GM19467 (cell line): ENCODE measurements at regions not wholly inside any gene's neighbourhood (a gene's known extent, or its start where the extent isn't known, plus 50 kb on each side); places are given as distances from the start of the nearest gene placed in this dataset.
"Not testable (repeated sequence)": the region's sequence is repeated elsewhere in the genome, so short reads cannot be mapped to it uniquely, and the experiment has no call there.

ENCODE experiments used
- ATAC-seq: cut with Tn5 transposase; IDR thresholded peaks from one replicate; pipeline ENCODE4 v1.9.1; 2021; ENCODE audit warnings: mild to moderate bottlenecking, moderate library complexity; ENCODE audit not compliant: unreplicated experiment

DNA sequence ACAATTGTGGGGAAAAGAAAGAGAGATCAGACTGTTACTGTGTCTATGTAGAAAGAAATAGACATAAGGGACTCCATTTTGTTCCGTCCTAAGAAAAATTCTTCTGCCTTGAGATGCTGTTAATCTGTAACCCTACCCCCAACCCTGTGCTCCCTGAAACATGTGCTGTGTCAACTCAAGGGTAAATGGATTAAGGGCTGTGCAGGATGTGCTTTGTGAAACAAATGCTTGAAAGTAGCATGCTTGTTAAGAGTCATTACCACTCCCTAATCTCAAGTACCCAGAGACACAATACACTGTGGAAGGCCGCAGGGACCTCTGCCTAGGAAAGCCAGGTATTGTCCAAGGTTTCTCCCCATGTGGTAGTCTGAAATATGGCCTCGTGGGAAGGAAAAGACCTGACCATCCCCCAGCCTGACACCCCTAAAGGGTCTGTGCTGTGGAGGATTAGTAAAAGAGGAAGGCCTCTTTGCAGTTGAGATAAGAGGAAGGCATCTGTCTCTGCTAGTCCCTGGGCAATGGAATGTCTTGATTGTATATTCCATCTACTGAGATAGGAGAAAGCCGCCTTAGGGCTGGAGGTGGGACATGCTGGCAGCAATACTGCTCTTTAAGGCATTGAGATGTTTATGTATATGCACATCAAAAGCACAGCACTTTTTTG, 695.9 kb upstream of the ADGRL4 start:
- ATAC-seq: not testable (repeated sequence)

DNA sequence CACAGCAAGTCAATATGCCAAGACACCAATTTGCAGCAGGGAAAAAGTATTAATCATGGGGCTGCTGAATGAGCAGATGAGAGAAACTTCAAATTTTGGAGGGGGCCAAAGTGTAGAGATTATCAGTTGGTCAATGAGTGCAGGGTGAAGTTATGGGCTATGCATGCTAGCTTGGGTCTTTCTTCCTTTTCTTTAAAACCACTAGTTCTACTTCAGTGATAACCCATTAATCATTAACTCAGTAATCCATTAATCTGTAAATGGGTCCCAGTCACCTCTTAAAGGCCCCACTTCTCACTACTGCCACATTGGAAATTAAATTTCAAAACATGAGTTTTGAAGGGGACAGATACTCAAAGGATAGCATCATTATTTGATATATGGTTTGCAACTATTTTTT, 688.6 kb upstream of the ADGRL4 start:
- ATAC-seq: peak; percentile 92

DNA sequence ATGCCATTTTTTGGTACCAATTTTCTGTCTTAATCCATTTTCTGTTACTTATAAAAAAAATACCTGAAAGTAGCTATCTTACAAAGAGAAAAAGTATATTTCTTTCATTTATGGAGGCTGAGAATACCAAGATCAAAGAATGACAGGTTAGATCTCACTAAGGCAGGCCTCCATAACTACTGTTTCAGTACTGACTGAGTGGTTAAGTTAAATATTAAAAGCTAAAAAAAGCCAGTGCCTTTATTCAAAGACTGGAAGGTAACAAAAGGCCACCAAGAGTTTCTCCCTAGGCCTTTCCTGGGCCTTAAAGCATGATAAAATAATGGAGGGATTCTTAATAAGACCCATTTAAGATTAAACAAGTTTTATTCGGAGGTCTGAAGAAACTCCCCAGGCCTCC, 687.7 kb upstream of the ADGRL4 start:
- ATAC-seq: no peak

DNA sequence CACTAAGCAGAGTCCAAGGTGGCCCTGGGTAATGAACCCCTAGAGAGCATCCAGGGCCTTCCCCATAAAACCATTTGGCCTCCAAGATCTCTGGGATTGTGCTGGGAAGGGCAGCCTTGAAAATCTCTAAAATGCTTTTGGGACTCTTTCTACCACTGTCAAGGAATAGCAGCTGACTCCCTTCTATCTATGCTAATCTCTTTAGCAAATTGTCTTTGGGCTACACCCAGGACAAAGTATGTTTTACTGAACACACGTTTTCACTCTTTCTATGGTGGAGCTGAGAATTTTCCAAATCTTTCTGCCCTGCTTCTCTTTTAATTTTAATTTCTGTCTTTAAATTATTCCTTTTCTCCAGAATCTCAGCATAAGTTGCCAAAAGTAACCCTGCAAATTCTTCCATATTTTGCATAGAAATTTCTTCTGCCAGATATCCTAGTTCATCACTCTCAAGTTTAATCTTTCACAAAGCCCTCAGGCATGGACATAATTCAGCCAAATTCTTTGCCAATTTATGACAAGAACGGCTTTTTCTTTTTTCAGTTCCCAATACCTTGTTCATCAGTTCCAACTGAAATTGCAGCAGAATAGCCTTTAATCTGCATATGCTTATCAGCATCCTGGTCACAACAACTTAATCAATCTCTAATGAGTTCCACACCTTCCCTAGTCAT, 687.0 kb upstream of the ADGRL4 start:
- ATAC-seq: no peak

DNA sequence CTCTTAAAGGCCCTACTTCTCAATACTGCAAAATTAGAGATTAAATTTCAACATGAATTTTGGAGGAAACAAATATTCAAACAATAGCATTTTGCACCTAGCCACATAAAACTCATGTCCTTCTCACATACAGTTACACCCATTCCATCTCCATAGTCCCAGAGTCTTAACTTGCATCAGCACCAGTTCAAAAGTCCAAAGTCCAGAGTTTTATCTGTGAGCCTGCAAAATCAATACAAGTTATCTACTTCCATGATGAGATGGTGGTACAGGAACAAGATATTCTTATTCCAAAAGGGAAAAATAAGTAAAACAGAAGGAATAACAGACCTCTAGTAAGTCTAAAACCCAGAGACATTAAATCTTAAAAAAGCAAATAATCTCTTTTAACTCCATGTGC, 686.0 kb upstream of the ADGRL4 start:
- no peak for ATAC-seq

DNA sequence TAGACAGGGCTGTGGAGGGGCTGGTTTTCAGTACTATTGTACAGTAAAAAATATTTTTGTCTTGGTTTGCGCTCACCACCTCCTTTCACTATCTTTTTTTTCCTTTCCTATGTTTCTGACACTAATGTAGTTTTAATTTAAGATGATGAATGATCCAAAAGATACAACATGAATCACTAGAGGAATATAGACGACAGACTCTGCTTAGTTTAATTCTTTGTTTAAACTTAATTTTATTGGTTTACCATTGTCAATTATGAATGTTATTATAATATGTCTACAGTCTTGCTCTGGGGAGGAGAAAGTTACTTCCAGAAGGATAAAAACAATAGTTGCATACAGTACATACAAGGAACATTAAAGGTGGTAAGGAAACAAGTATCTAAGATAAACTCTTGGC, 682.4 kb upstream of the ADGRL4 start:
- ATAC-seq: no peak

DNA sequence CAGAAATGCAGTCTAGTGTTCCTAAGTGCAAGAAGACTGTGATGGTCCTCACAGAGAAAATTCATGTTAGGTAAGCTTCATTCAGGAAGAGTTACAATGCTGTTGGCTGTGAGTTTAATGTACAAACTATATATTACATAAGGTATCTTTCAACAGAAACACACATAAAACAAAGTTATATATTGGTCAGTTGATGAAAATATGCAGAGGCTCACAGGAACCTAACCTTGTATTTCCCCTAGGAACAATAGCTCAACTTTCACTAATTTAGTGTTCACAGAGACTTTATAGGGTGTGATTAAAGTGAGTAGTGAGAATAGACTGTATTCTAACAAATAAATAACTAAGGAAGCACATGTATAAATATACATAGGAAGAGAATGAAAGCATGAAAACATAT, 676.9 kb upstream of the ADGRL4 start:
- ATAC-seq: no peak

DNA sequence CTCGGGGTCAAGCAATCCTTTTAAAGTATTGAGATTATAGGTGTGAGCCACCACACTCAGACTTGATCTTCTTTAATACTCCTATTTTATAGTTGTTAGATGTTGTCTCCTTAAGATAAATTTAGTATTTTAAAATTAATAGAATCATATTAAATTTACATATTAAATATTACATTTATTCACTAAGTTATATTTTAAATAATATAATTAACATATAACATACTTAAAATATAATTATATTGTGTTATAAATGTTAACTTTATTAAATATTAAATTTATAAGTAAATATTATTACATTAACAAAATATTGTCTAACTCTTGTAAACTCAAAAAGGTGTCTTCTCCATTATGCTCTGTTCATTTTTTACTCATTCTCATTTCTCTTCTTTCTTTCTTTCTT, 675.9 kb upstream of the ADGRL4 start:
- ATAC-seq: no peak

DNA sequence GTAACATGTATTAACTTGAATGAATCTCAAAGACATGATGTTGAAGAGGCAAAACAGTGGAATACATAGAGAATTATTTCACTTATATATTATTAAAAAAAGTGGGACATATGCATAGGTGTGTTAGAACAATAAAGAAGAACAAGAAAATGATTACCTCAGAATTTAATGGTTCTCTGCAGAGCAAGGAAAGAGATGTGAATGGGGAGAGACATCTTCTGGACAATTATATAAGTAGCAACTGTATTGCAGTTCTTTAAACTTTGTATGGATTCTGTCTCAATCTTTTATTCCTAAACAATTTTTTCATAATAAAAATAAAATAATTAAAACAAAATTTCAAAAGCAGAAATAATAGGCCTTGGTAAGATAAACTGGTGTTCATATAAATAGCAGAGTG, 674.9 kb upstream of the ADGRL4 start:
- no peak for ATAC-seq

DNA sequence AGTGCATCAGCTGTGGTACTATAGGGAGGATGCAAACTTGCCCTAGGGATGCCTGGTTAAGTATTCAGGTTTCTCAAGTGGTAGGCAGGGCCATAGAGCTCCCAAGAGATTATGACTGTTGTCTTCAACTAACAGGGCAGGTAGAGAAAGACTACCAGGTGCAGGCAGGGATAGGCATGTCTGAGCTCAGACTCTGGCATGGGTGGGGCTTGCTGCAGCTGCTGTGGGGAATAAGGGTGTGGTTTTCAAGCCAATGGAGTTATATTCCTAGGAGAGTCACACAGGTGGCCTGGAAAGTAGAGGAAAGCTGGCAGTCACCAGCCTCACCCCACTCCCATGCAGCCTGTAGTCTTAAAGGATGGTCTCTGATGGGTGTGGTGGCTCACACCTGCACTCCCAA, 673.4 kb upstream of the ADGRL4 start:
- no peak for ATAC-seq

DNA sequence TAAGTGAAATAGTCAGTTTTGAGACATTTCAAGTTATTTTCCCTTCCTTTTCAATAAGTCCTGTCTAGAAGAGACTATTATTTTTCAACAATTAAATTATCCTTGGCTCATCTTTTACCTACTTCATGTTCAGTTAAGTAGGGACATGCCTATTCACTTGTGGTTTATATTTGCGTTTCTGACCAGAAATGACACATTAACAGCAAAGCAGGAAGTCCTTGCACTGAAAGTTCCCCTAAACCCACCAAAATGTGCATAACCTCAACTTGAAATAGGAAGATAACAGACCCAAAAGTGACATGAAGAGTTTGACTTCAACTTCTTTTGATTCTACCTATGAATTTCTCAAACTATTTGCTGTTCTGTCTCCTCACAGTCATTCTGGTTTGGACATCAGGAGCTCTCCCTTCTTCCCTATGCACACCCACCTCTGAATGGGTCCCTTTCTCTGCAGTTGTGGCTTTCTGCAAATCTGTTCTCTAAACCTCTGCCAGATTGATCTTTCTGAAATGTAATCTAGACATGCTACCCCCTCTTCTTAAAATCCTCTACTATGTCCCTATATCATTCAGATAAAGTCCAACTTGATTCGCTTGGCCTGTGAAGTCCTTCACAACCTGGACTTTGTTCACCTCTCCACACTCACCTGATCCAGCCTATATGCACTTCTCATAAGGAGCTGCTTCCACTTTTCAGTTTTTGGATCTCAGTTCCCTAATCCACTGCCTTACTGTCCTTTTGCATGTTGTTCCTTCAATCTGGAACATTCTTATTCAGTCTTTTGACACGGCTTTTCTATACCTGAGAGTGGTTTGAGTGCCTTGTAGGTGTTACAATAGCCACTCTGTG, 661.5 kb upstream of the ADGRL4 start:
- peak; percentile 98 for ATAC-seq

DNA sequence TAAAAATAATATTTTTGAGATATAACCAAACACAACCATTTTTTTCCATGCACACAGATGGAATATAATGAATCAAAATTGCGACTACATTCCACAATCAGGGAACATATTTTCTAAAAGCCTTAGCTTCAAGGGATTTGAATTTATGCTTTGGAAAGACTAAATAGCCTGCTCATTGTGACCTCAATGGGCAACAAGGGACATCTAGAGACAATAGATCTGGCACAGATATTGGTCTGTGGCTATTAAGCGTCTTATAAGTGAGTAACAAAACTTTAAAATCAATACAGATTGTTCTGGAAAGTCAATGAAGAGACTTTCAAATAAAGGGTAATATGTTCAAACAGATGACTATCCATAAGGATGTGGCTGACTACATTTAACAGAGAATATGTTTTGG, 660.6 kb upstream of the ADGRL4 start:
- ATAC-seq: no peak

DNA sequence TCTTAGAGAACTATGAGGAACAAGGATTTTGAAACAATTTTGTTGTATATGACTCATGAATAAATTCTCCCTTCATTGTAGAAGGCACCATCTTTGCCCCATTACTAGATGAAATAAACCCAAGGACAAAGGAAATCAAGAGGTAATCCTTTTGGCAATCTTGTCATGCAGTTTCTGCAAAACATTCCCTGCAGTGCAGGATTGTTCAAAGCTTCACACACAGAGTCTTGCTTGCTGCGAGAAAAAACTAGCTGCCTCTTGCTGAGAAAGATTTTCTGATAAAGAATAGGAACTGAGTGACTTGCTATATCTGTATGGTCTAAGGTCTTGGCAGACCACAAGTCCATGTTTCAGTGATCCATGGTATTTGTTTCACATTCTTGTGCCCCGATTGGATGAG, 657.4 kb upstream of the ADGRL4 start:
- ATAC-seq: no peak

DNA sequence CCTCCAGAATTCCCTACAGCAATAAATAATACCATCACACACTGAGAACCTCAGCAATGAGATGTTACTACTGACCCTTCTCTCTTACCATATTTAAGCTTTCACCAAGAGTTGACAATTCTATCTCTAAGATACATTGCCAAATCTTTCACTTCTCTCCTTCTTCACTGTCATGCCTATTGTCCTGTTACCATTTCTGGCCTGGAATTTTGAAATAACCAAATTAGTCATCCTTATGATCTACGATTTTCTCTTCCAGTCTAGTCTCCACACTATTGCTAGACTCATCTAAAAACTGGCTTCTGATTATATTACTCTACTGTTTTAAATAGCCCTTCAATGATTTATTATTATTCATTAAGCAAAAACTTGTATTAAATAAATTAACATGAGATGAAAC, 656.1 kb upstream of the ADGRL4 start:
- ATAC-seq: no peak

DNA sequence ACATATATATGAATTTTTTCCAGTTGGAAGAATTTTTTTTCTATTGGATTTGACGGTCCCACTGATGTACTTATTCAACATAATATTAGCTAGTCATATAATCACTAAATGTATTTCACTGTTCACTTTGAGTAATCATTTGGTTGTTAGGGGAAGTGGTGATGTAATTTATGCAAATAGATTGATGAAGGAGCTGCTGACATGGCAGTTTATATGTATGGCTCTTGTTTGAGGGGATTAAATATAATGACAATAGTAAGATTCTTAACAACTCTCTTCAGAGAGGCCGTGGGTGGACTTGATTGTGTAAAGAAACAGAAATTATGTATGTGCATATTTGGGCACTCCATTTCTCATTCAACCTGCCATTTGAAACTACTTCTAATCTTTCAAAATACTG, 653.6 kb upstream of the ADGRL4 start:
- ATAC-seq: no peak

DNA sequence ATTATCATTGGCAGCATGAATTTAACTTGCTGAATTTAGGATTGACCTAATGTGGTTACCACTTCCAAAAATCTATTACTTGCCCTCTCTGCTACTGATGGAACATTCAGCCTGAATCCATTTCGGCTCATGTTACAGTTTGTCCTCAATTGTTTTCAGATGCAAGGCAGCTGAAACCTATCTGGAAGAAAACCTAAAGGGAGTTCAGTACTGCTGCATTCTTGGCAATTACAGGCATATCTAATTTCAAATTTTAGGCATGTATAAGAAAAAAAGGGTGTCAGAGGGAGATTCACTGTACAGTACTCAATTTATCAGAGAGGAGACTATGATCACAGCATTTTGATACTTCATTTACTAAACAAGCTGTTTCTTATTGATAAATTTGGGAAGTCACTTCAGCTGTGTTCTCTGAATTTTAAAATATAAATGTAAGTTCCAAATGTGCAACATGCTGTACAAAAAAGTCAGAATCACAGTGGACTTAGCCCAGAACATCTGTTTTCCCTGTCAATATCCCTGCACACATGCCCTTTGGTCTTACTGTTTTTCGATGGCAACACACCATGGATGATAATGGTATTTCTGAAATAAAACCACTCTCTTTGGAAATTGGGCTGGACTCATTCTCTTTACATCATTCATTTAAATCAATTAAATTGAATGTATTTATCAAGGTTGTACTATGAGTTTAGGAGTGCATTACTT, 651.6 kb upstream of the ADGRL4 start:
- ATAC-seq: no peak

DNA sequence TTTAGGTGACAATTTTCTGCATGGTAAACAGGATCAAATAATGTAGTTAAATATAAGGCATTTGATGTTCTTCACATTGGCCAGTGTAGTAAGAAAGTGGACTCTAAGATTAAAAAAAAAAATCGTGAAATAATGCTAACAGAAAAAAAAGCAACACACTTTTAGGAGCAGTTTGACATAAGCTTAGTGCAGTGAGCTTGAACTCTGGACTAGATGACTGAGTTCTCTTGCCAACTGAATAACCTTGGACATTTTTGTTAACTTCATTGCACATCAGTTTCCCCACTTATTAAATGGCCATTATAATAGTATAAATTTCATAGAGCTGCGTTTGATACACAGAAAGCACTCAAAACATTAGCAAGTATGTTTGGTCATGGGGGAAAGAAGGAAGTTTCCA, 649.3 kb upstream of the ADGRL4 start:
- ATAC-seq: no peak

DNA sequence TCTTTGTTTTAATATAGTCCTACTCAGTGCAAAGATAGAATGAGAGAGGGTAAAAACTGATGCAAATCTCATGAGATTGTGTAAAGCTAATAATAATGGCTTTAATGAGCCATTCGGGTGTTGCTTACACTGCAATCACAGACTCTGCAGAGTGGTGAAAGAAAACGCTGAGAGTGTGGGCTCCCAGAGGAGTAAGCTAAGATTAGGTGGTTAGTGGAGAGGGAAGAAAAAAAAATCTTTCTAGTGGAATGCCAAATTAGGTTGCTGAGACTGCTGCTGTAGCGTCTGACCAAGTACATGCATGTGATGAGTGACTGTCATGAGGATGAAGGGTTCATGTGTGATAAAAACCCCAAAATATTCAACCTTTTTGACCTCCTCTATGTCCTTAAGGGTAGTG, 645.9 kb upstream of the ADGRL4 start:
- ATAC-seq: no peak

DNA sequence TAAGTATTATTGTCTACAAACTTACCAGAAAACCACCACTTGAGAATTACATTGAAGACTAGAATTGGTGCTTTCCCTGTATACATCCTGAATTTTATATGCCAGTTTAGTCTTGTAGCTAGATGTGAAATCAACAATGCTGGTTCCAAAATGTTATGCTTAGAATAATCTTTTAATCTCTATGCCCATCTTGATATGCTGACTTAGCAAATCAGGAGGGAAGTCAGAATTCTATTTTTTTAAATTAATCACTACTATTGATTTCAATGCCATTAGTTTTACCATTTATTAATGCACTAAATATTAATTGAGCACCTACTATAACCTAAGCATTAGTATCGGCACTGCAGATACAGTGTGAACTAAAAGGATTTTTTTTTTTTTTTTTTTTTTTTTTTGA, 641.6 kb upstream of the ADGRL4 start:
- ATAC-seq: no peak

DNA sequence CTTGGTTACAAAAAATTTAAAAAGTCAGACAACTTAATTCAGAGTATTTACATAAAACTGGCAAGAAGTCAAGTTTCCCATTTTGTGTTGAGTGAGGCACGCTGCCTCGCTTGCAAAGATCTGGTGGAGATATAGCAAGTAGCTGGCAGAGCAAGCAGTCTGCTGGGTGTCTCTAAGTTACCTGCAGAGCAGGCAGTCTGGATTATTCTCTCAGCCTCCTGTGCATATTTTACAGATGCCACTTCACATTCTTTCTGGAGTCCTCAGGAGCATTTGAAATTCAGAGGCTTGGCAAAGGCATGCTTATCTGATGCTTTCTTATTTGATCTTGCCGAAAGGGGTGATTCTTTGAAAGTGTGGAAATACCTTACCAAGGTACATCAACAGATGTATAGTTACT, 640.4 kb upstream of the ADGRL4 start:
- no peak for ATAC-seq

DNA sequence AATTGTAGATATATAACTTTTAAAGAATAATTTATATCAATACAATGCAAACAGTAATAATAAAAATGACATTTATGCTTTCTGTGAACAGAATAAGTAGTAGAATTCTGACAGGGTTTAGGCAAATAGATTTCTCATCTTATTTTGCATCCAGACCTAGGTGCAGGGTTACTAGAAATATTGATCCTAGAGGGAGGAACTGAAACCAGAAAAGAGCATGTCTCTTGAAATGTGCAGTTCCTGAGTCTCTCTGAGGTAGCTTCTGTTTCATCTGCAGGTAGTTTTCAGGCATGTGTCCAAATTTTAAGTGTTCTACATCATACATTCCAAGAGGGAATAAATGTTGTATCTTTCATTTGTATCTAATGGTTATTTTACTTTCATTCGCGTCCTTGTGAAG, 631.9 kb upstream of the ADGRL4 start:
- peak; percentile 97 for ATAC-seq
